AG10803 (cell line): ENCODE measurements at regions not wholly inside any gene's neighbourhood (a gene's known extent, or its start where the extent isn't known, plus 50 kb on each side); places are given as distances from the start of the nearest gene placed in this dataset.
A peak's percentile ranks its signal among the peaks of the same experiment; 100 is the strongest.

Experiments
- DNase-seq: peaks from one replicate; pipeline ENCODE4 v3.0.0; 2010; ENCODE audit warnings: low read depth
- H3K4me3 ChIP-seq: 2 replicates; pipeline ENCODE4 v1.5.1; 2011; ENCODE audit warnings: mild to moderate bottlenecking, low read length, control low read depth
- TF ChIP-seq, protein P1 (sequence below): conservative IDR thresholded peaks from 2 replicates; pipeline ENCODE4 v1.5.1; 2011; ENCODE audit warnings: mild to moderate bottlenecking, low read length, control low read depth, inconsistent platforms

DNA sequence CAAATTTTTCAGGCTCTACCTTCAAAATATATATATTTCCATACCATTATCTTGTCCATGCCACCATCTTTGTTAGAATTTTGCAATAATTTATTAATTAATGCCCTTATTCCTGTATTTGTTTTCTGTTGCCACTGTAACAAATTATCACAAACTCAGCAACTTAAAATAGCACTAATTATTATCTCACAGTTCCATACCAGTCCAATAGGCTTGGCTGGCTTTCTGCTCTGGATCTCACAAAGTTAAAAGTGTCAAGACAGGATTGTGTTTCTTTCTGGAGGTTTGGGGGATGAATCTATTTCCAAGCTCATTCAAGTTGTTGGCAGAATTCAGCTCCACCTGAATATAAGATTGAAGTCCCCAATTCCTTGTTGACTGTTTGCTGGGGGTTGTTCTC, 58.6 kb upstream of the SLC38A4 start:
- TF ChIP-seq, protein P1, sequence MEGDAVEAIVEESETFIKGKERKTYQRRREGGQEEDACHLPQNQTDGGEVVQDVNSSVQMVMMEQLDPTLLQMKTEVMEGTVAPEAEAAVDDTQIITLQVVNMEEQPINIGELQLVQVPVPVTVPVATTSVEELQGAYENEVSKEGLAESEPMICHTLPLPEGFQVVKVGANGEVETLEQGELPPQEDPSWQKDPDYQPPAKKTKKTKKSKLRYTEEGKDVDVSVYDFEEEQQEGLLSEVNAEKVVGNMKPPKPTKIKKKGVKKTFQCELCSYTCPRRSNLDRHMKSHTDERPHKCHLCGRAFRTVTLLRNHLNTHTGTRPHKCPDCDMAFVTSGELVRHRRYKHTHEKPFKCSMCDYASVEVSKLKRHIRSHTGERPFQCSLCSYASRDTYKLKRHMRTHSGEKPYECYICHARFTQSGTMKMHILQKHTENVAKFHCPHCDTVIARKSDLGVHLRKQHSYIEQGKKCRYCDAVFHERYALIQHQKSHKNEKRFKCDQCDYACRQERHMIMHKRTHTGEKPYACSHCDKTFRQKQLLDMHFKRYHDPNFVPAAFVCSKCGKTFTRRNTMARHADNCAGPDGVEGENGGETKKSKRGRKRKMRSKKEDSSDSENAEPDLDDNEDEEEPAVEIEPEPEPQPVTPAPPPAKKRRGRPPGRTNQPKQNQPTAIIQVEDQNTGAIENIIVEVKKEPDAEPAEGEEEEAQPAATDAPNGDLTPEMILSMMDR = no peak
- no peak for DNase-seq
- no peak overlapping the region for H3K4me3 ChIP-seq

DNA sequence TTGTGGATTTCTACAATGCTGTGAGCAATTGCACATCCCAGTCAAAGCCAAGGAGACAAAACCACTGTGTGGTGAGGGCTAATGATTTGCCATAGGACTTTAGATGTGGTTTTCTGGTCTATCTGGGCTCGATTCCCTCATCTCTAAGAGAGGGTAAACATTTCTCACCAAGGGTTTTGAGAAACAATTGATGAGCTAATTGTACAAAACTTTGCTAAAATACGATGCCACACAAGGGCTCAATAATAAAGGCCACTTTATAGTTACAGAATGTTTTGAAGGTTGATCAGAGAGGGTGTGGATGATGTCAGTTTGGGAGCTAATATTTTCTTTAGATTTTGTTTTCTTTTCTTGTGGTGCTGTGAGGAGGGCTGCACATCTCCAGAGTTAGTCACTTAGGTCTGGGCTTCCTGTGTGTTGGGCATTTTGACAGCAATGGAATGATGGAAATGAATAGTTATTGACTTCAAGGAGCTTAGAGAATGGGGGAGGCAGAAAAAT, 60.8 kb upstream of the SLC38A4 start:
- peak; percentile 96 for DNase-seq
- TF ChIP-seq, protein P1 = no peak
- no peak overlapping the region for H3K4me3 ChIP-seq

DNA sequence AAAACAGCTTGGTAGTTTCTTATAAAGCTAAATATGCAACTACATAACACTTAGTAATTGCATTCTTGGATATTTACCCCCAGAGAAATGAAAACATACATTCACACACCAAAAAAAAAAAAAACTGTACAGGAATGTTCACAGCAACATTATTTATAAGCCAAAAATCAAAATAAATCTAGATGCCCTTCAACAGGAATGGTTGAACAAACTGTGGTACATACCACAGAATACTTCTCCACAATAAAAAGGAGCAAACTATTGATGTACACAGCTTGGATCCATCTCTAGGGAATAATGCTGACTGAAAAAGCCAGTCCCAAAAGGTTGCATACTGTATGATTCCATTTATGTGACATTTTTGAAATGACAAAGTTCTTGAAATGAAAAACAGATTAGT, 62.1 kb upstream of the SLC38A4 start:
- DNase-seq = peak; percentile 83
- TF ChIP-seq, protein P1 = no peak
- H3K4me3 ChIP-seq = no peak overlapping the region

DNA sequence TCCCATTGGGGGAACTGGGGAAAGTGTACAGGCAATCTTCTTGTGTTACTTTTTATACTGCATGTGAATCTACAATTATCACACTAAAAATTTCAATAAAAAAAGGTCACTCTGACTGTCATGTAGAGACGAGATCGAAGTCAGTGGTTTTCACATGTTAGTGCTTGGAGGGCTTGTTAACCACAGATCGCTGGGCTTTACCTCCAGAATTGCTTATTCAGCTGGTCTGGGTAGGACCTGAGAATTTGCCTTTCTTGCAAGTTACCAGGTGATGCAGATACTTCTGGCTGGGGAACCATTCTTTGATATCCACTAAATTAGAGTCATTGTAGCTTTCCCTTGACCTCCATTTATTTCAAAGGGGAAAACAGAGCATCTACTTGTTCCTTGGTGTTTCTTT, 62.8 kb upstream of the SLC38A4 start:
- DNase-seq = no peak
- H3K4me3 ChIP-seq = no peak overlapping the region
- TF ChIP-seq, protein P1 = no peak

DNA sequence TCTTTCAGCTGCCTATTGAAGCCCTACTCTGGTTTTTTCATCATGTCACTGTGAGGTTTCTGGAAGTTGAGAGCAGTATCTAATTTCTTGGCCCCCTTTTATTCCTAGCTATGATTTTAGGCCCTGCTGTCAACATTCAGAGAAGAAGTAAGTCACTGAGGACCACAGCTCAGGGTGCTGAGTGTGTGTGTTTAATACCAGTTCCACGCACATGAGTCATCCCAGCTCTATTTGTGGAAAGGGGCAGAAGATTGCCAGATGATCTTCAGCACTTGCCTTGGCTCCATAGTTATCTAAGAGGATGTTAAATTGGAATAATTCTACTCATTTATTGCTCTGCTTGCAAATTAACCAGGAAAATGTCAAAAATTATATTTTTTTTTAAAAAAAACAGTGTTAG, 65.5 kb upstream of the SLC38A4 start:
- DNase-seq = peak; percentile 69
- TF ChIP-seq, protein P1 = no peak
- no peak overlapping the region for H3K4me3 ChIP-seq

DNA sequence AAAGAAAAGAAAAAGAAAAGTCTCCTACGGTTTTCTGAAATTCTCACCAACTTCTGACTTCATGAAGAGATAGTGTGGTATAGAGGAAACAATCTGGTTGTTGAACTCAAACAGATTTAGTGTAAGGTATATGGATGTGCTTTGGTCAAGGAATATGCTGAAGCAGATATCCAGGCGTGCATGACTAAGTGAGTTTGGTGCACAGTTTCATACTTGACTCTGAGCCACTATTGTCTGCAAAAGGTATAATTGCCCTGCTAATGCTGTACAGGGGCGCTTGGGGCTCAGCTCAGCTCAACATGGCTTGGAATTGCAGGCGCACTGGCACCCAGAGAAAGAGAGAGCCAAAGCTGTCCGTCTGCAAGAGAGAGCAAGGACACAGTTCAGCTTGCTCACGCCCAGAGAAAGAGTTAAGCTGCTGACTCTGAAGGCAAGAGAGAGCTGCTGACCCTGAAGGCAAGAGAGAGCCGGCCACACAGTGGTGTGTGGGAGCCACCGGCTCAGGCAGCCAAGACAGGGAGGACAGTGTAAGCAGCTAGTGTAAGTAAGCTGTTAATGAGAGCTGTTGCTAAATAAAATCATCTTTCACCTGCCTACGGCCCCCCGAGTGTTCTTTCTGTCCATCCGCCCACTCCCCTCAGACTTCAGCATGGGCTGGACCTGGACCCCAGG, 66.4 kb upstream of the SLC38A4 start:
- DNase-seq = no peak
- TF ChIP-seq, protein P1 = no peak
- H3K4me3 ChIP-seq = no peak overlapping the region

DNA sequence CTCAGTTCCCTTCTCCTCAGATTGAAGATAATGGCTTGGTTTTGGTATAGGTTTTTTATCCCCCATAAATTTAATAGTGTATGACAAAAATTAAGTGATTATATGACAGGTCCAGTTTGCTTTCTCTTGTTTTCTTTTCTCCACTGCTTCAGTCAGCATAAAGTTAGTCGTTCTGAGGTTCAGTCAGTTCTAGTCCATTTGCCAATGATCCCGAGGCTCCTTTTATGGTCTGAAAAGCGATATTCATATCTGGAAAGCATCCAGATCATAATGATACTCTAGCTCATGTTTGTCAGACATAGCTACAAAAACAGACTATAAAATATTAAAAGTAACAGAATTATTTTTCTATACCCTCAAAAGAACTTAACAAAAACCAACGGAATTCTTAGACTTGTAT, 67.1 kb upstream of the SLC38A4 start:
- H3K4me3 ChIP-seq = no peak overlapping the region
- DNase-seq = no peak
- TF ChIP-seq, protein P1 = no peak
